H1 (cell line): ENCODE measurements at regions not wholly inside any gene's neighbourhood (a gene's known extent, or its start where the extent isn't known, plus 50 kb on each side); places are given as distances from the start of the nearest gene placed in this dataset.

ENCODE experiments used
- CTCF ChIA-PET: fragments of 300-600 bp; sonication (Branson Sonifier 250); formaldehyde crosslinking; loops from one replicate; lab custom pipeline; 2021; ENCODE audit not compliant: partially characterized antibody; lab: Charles Lee
- POLR2A ChIA-PET: fragments of 300-600 bp; sonication (Branson Sonifier 250); formaldehyde crosslinking; loops from one replicate; lab custom pipeline; 2021; ENCODE audit warnings: inconsistent platforms; ENCODE audit not compliant: partially characterized antibody; lab: Charles Lee
- DNase-seq, 2 experiments: peaks; one replicate each; pipeline versions ENCODE4 v3.0.0 to v3.0.0-alpha.2; 2010 to 2022; ENCODE audit warnings: low spot score in 2 of 2, low read depth in 1 of 2, mixed read lengths in 1 of 2
- FAIRE-seq: peaks from 2 replicates; lab custom pipeline; 2011; peaks lifted over from hg19 to GRCh38; lab: Jason Lieb, UNC
- H2AFZ ChIP-seq: 2 replicates; pipeline ENCODE4 v1.8.1; 2012; ENCODE audit warnings: low read length, inconsistent platforms
- H2AK5ac ChIP-seq: 2 replicates; pipeline ENCODE4 v1.6.1; 2013; ENCODE audit warnings: low read depth, low read length
- H2BK120ac ChIP-seq: replicated peaks from 2 replicates; pipeline ENCODE3; 2013; ENCODE audit warnings: low read depth, low read length, inconsistent platforms
- H2BK12ac ChIP-seq: 2 replicates; pipeline ENCODE4 v1.6.1; 2013; ENCODE audit warnings: low read depth, low read length
- H2BK15ac ChIP-seq: 2 replicates; pipeline ENCODE4 v1.6.1; 2013; ENCODE audit warnings: low read length
- H2BK20ac ChIP-seq: 2 replicates; pipeline ENCODE4 v1.6.1; 2013; ENCODE audit warnings: low read length
- H2BK5ac ChIP-seq: 2 replicates; pipeline ENCODE4 v1.6.1; 2013; ENCODE audit warnings: low read depth, low read length
- H3K14ac ChIP-seq: 2 replicates; pipeline ENCODE4 v1.6.1; 2013; ENCODE audit warnings: inconsistent platforms; ENCODE audit not compliant: insufficient read length
- H3K18ac ChIP-seq: 2 replicates; pipeline ENCODE4 v1.6.1; 2013; ENCODE audit warnings: low read length; ENCODE audit errors: extremely low read depth
- H3K23ac ChIP-seq: 2 replicates; pipeline ENCODE4 v1.6.1; 2013; ENCODE audit warnings: inconsistent platforms; ENCODE audit not compliant: insufficient read length
- H3K23me2 ChIP-seq: 2 replicates; pipeline ENCODE4 v1.6.1; 2013; ENCODE audit warnings: low read depth, low read length
- H3K27ac ChIP-seq: 2 replicates; pipeline ENCODE4 v1.6.1; 2011; ENCODE audit warnings: low read depth, low read length, inconsistent platforms
- H3K27me3 ChIP-seq, 4 experiments: replicated peaks in 1 of 4; 1 replicate in 1 of 4; 2 replicates in 3 of 4; pipeline versions ENCODE4 v1.6.1 to v1.8.1; 2011 to 2013; ENCODE audit warnings: low read length in 3 of 4, mild to moderate bottlenecking in 3 of 4, inconsistent platforms in 2 of 4, mixed read lengths in 2 of 4, moderate library complexity in 1 of 4; ENCODE audit not compliant: control insufficient read depth in 3 of 4, insufficient read depth in 3 of 4; ENCODE audit errors: extremely low read depth in 1 of 4
- H3K36me3 ChIP-seq, 4 experiments: 2 replicates each; pipeline versions ENCODE4 v1.6.1 to v1.8.1; 2011 to 2013; ENCODE audit warnings: mild to moderate bottlenecking in 4 of 4, low read length in 3 of 4, moderate library complexity in 2 of 4, control low read depth in 1 of 4, inconsistent platforms in 1 of 4; ENCODE audit not compliant: insufficient read depth in 4 of 4, control insufficient read depth in 2 of 4
- H3K4ac ChIP-seq: replicated peaks from 2 replicates; pipeline ENCODE3; 2013; ENCODE audit warnings: low read length, low read depth, mixed read lengths, inconsistent platforms; ENCODE audit not compliant: insufficient read length
- H3K4me1 ChIP-seq, 4 experiments: replicated peaks in 1 of 4; 1 replicate in 1 of 4; 2 replicates in 3 of 4; pipeline versions ENCODE4 v1.6.1 to v1.8.1; 2011 to 2013; ENCODE audit warnings: low read length in 3 of 4, inconsistent platforms in 2 of 4, mixed read lengths in 1 of 4; ENCODE audit not compliant: insufficient read depth in 4 of 4, control insufficient read depth in 3 of 4
- H3K4me2 ChIP-seq, 2 experiments: 2 replicates each; pipeline versions ENCODE4 v1.6.1 to v1.8.1; 2011 to 2013; ENCODE audit warnings: low read depth in 2 of 2, low read length in 2 of 2, control low read depth in 1 of 2, inconsistent platforms in 1 of 2, mild to moderate bottlenecking in 1 of 2; ENCODE audit not compliant: insufficient read depth in 1 of 2
- H3K4me3 ChIP-seq, 4 experiments: fragments of 200-600, 300-600 bp in 1 of 4; sonication (generic), shearing (Covaris generic), sonication (Bioruptor Twin) in 1 of 4; 2 replicates each; pipeline versions ENCODE4 v1.5.1 to v1.8.1; 2011 to 2016; ENCODE audit warnings: low read length in 4 of 4, low read depth in 3 of 4, control low read depth in 2 of 4, inconsistent platforms in 2 of 4, mild to moderate bottlenecking in 2 of 4, mixed read lengths in 1 of 4, moderate library complexity in 1 of 4; ENCODE audit not compliant: insufficient read depth in 2 of 4; ENCODE audit errors: extremely low read depth in 1 of 4
- H3K56ac ChIP-seq: replicated peaks from 2 replicates; pipeline ENCODE3; 2013; ENCODE audit warnings: low read depth, mild to moderate bottlenecking, mixed read lengths, low read length, inconsistent platforms; ENCODE audit not compliant: insufficient read length
- H3K79me1 ChIP-seq: 2 replicates; pipeline ENCODE4 v1.6.1; 2013; ENCODE audit warnings: low read depth, low read length, control low read depth
- H3K79me2 ChIP-seq, 2 experiments: 2 replicates each; pipeline versions ENCODE4 v1.6.1 to v1.8.1; 2012 to 2013; ENCODE audit warnings: low read length in 2 of 2, mild to moderate bottlenecking in 2 of 2, inconsistent platforms in 1 of 2; ENCODE audit not compliant: insufficient read depth in 2 of 2, control insufficient read depth in 1 of 2
- H3K9ac ChIP-seq, 4 experiments: replicated peaks in 1 of 4; 1 replicate in 1 of 4; 2 replicates in 3 of 4; pipeline versions ENCODE4 v1.6.1 to v1.8.1; 2011 to 2013; ENCODE audit warnings: low read depth in 3 of 4, low read length in 3 of 4, control low read depth in 2 of 4, mild to moderate bottlenecking in 2 of 4, moderate library complexity in 2 of 4, inconsistent platforms in 1 of 4; ENCODE audit errors: extremely low read depth in 1 of 4
- H3K9me3 ChIP-seq, 2 experiments: 2 replicates each; pipeline versions ENCODE4 v1.6.1 to v1.8.1; 2012 to 2013; ENCODE audit warnings: mild to moderate bottlenecking in 2 of 2, moderate library complexity in 2 of 2, control low read depth in 1 of 2, inconsistent platforms in 1 of 2, low read depth in 1 of 2, low read length in 1 of 2, mixed read lengths in 1 of 2; ENCODE audit not compliant: insufficient read depth in 2 of 2
- H4K20me1 ChIP-seq, 2 experiments: replicated peaks in 1 of 2; 2 replicates each; pipeline versions ENCODE3 to v1.8.1; 2011 to 2013; ENCODE audit warnings: inconsistent platforms in 2 of 2, low read length in 2 of 2, mild to moderate bottlenecking in 1 of 2; ENCODE audit not compliant: insufficient read depth in 2 of 2, control insufficient read depth in 1 of 2
- H4K5ac ChIP-seq: 2 replicates; pipeline ENCODE4 v1.6.1; 2013; ENCODE audit warnings: low read length, low read depth, mixed read lengths, inconsistent platforms; ENCODE audit not compliant: insufficient read length
- H4K8ac ChIP-seq: 2 replicates; pipeline ENCODE4 v1.8.0; 2013; ENCODE audit warnings: mild to moderate bottlenecking, moderate library complexity, low read length, inconsistent platforms; ENCODE audit not compliant: insufficient read depth; ENCODE audit errors: extremely low read depth
- H4K91ac ChIP-seq: replicated peaks from 2 replicates; pipeline ENCODE3; 2013; ENCODE audit warnings: low read length, mixed read lengths, inconsistent platforms; ENCODE audit not compliant: insufficient read length
- MAFK ChIP-seq: IDR thresholded peaks from 2 replicates; pipeline ENCODE4 v1.6.1; 2012; ENCODE audit warnings: low read depth, mild to moderate bottlenecking, improper control_type of control experiment, low read length
- TAF1 ChIP-seq: IDR thresholded peaks from 2 replicates; pipeline ENCODE4 v1.6.1; 2011; ENCODE audit warnings: mild to moderate bottlenecking, low read depth, low read length
- TCF12 ChIP-seq: IDR thresholded peaks from 2 replicates; pipeline ENCODE4 v1.6.1; 2011; ENCODE audit warnings: low read depth, mild to moderate bottlenecking, low read length
- TEAD4 ChIP-seq: IDR thresholded peaks from 2 replicates; pipeline ENCODE4 v1.6.1; 2012; ENCODE audit warnings: low read depth, low read length, inconsistent platforms, mixed read lengths
- WGBS, 2 experiments: shearing (Covaris generic) in 1 of 2; methylation state at CpG; one replicate each; pipeline versions ENCODE4 v1.1.6 to v1.1.7; 2013 to 2015; ENCODE audit warnings: low lambda C conversion rate in 2 of 2, mixed read lengths in 2 of 2, inconsistent platforms in 1 of 2, low coverage in 1 of 2, missing lambda C conversion rate in 1 of 2; ENCODE audit not compliant: insufficient replicate concordance in 2 of 2, insufficient coverage in 1 of 2, insufficient read length in 1 of 2; ENCODE audit errors: extremely low coverage in 1 of 2, missing lambda C conversion rate in 1 of 2; 5-methylcytosine and 5-hydroxymethylcytosine counted together

- no peak for TF ChIP-seq MAFK
These were observed 214.0 kb upstream of the LEF1 start (continued) for GRCh38 chr4:108382751-108383150.

GRCh38 chr4:108378164-108378563, 209.4 kb upstream of the LEF1 start:
- H4K91ac ChIP-seq: no peak overlapping the region
- no peak overlapping the region for H2BK12ac ChIP-seq
- FAIRE-seq (no peak), DNase-seq (no peak)
- ChIA-PET CTCF (no interaction called here), POLR2A (no interaction called here)
- H2AK5ac ChIP-seq: no peak overlapping the region
- H3K18ac ChIP-seq: no peak overlapping the region
- no peak overlapping the region for H2BK20ac ChIP-seq
- no peak overlapping the region for H3K9ac ChIP-seq
- H4K20me1 ChIP-seq: no peaks in the 10 kb centered on the region
- no peak overlapping the region for H2BK15ac ChIP-seq
- peaks cover 0 to 5% (median 0%) of the 10 kb centered on the region in 4 experiments; a peak in 1 of 7 replicates for H3K4me1 ChIP-seq
- no peaks in the 10 kb centered on the region for H3K23me2 ChIP-seq
- H4K5ac ChIP-seq: no peak overlapping the region
- H3K79me1 ChIP-seq: no peaks in the 10 kb centered on the region
- no peak overlapping the region for H3K27ac ChIP-seq
- H3K23ac ChIP-seq: no peak overlapping the region
- H3K36me3 ChIP-seq: no peaks in the 10 kb centered on the region
- no peak overlapping the region for H2BK120ac ChIP-seq
- no peak overlapping the region for H3K4me2 ChIP-seq
- no peak overlapping the region for H3K4ac ChIP-seq
- no peak overlapping the region for H3K56ac ChIP-seq
- no peak overlapping the region for H4K8ac ChIP-seq
- H3K14ac ChIP-seq: no peak overlapping the region
- H3K27me3 ChIP-seq: no peaks in the 10 kb centered on the region
- H3K9me3 ChIP-seq: peaks cover 0 to 5% of the 10 kb centered on the region in 2 experiments; a peak in 1 of 4 replicates
- H2BK5ac ChIP-seq: no peak overlapping the region
- no peak overlapping the region for H2AFZ ChIP-seq
- 89% methylated on average over 6 of the region's 6 CpGs; no CpG with 5 or more reads in 1 of the 2 experiments for WGBS, 2 experiments
- no peak overlapping the region for H3K4me3 ChIP-seq
- H3K79me2 ChIP-seq: no peaks in the 10 kb centered on the region
- TF ChIP-seq TEAD4: no peak
- no peak for TF ChIP-seq TCF12
- TF ChIP-seq TAF1: no peak
